ENCODE measurements at regions not wholly inside any gene's neighbourhood (a gene's known extent, or its start where the extent isn't known, plus 50 kb on each side); places are given as distances from the start of the nearest gene placed in this dataset.

DNA sequence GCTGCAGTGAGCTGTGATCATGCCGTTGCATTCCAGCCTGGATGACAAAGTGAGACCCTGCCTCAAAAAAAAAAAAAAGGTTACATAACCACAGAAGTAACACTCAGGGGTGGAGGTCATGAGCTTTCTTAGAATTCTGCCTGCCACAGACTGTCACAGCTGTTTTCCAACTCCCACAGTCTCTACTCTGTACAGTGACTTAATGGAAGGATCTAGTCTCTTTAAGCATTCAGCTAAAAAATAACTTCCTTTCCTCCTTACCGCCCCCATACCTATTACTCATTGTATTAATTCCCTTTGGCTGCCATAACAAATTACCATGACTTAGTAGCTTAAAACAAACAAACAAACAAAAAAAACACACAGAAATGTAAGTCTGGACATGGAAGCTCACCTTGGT, 99.6 kb upstream of the UBE2E1 start:
- Histone ChIP-seq H3K4me2 (ENCODE audit: low read depth, low read length, poor library complexity, severe bottlenecking) (no peak overlapping the region), H3K79me2 (ENCODE audit: low read length) (no peaks in the 10 kb centered on the region), H3K9ac (ENCODE audit: low read length) (no peak overlapping the region), H3K36me3 (ENCODE audit: insufficient read depth, low read length) (no peaks in the 10 kb centered on the region), H3K9me2 (replicated peaks; ENCODE audit: insufficient read depth, low read length) (no peaks in the 10 kb centered on the region), H3K9me3 (ENCODE audit: low read length) (no peaks in the 10 kb centered on the region), H3K4me3 (ENCODE audit: low read length) (no peak overlapping the region), H3K27ac (ENCODE audit: low read length) (no peak overlapping the region), H3K27me3 (ENCODE audit: low read length) (no peaks in the 10 kb centered on the region), H4K20me1 (ENCODE audit: insufficient read depth, low read depth, low read length) (no peaks in the 10 kb centered on the region), H3K4me1 (ENCODE audit: low read length) (no peaks in the 10 kb centered on the region), H2AFZ (ENCODE audit: low read length) (no peak overlapping the region)
- DNase-seq = no peak

DNA sequence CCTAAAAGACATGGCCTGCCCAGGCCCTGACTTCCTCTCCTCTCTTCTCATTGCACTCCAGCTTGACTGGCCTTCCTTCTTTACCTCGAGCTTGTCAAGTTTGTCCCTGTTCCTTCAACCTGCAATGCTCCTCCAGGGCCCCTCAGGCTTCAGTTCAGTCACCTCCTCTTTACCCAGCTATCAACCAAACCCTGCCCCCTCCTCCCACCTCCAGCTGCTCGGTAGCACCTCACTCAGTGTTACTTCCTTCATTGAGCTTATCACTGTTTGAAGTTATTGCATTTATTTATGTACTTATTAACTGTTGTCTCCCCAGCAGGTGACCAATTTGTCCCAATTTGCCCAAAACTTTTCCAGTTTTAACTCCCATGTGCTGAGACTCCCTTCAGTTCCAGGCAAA, 95.8 kb upstream of the UBE2E1 start:
- Histone ChIP-seq H3K79me2 (ENCODE audit: low read length) (no peaks in the 10 kb centered on the region), H3K27ac (ENCODE audit: low read length) (no peak overlapping the region), H3K4me3 (ENCODE audit: low read length) (no peak overlapping the region), H3K27me3 (ENCODE audit: low read length) (no peaks in the 10 kb centered on the region), H2AFZ (ENCODE audit: low read length) (no peak overlapping the region), H4K20me1 (ENCODE audit: insufficient read depth, low read depth, low read length) (no peaks in the 10 kb centered on the region), H3K9me2 (replicated peaks; ENCODE audit: insufficient read depth, low read length) (no peaks in the 10 kb centered on the region), H3K4me2 (ENCODE audit: low read depth, low read length, poor library complexity, severe bottlenecking) (no peak overlapping the region), H3K9me3 (ENCODE audit: low read length) (no peaks in the 10 kb centered on the region), H3K36me3 (ENCODE audit: insufficient read depth, low read length) (no peaks in the 10 kb centered on the region), H3K4me1 (ENCODE audit: low read length) (peaks cover 2% of the 10 kb centered on the region; the same call in 1 of the 2 replicates), H3K9ac (ENCODE audit: low read length) (no peak overlapping the region)
- DNase-seq = no peak

DNA sequence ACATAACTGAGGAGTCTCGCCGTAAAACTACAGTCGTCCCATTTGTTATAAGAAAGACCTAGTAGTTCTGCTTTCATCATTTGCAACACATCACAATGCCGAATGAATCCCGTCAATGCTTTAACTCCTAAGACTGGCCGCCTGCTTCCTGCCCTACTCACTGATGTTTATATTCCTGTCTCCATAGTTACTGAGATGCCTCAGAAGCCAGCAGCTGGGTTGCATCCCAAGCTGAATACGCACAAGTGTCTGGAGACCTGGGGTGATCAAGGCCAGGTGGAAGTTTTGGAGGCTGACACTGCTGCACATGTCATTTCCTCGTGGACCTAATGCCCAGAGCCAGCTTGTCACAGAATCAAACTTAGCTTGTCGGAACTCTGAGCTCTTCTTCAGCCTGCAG, 95.2 kb upstream of the UBE2E1 start:
- Histone ChIP-seq H3K4me1 (ENCODE audit: low read length) (peaks cover 2% of the 10 kb centered on the region; the same call in 1 of the 2 replicates), H3K9ac (ENCODE audit: low read length) (no peak overlapping the region), H3K27me3 (ENCODE audit: low read length) (no peaks in the 10 kb centered on the region), H3K36me3 (ENCODE audit: insufficient read depth, low read length) (no peaks in the 10 kb centered on the region), H4K20me1 (ENCODE audit: insufficient read depth, low read depth, low read length) (no peaks in the 10 kb centered on the region), H2AFZ (ENCODE audit: low read length) (no peak overlapping the region), H3K4me2 (ENCODE audit: low read depth, low read length, poor library complexity, severe bottlenecking) (no peak overlapping the region), H3K9me2 (replicated peaks; ENCODE audit: insufficient read depth, low read length) (no peaks in the 10 kb centered on the region), H3K9me3 (ENCODE audit: low read length) (no peaks in the 10 kb centered on the region), H3K27ac (ENCODE audit: low read length) (no peak overlapping the region), H3K4me3 (ENCODE audit: low read length) (no peak overlapping the region), H3K79me2 (ENCODE audit: low read length) (no peaks in the 10 kb centered on the region)
- no peak for DNase-seq

DNA sequence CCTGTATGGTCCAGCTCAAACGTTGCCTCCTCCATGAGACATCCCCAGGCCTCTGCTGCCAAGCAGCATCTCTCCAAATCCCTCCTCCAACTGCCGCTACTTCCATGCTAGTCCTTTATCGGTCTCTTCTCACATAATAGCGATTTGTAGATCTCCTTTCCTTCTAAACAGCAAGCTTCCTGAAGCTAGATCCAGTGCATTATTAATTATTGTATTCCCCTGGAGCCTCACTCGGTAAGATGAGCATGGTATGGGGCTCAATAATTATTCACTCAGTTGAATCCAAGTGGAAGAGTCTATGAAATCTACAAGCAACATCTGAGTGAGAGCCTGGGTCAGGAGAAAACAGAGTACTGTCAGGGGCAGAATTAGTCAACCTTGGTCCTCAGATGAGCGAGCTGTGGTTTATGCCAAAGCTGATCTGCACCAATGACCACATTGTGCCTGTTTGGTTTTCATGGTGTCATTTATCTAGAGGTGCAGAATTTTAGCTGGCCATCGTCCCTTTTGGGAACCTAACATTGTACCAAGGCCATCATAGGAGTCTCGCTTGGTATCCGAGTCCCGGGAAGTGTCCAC, 93.8 kb upstream of the UBE2E1 start:
- Histone ChIP-seq H3K4me1 (ENCODE audit: low read length) (peaks cover 10% of the 10 kb centered on the region), H4K20me1 (ENCODE audit: insufficient read depth, low read depth, low read length) (no peaks in the 10 kb centered on the region), H3K27me3 (ENCODE audit: low read length) (no peaks in the 10 kb centered on the region), H3K36me3 (ENCODE audit: insufficient read depth, low read length) (no peaks in the 10 kb centered on the region), H3K27ac (ENCODE audit: low read length) (no peak overlapping the region), H3K9ac (ENCODE audit: low read length) (no peak overlapping the region), H2AFZ (ENCODE audit: low read length) (no peak overlapping the region), H3K4me2 (ENCODE audit: low read depth, low read length, poor library complexity, severe bottlenecking) (no peak overlapping the region), H3K9me2 (replicated peaks; ENCODE audit: insufficient read depth, low read length) (no peaks in the 10 kb centered on the region), H3K4me3 (ENCODE audit: low read length) (no peak overlapping the region), H3K79me2 (ENCODE audit: low read length) (no peaks in the 10 kb centered on the region), H3K9me3 (ENCODE audit: low read length) (no peaks in the 10 kb centered on the region)
- no peak for DNase-seq

DNA sequence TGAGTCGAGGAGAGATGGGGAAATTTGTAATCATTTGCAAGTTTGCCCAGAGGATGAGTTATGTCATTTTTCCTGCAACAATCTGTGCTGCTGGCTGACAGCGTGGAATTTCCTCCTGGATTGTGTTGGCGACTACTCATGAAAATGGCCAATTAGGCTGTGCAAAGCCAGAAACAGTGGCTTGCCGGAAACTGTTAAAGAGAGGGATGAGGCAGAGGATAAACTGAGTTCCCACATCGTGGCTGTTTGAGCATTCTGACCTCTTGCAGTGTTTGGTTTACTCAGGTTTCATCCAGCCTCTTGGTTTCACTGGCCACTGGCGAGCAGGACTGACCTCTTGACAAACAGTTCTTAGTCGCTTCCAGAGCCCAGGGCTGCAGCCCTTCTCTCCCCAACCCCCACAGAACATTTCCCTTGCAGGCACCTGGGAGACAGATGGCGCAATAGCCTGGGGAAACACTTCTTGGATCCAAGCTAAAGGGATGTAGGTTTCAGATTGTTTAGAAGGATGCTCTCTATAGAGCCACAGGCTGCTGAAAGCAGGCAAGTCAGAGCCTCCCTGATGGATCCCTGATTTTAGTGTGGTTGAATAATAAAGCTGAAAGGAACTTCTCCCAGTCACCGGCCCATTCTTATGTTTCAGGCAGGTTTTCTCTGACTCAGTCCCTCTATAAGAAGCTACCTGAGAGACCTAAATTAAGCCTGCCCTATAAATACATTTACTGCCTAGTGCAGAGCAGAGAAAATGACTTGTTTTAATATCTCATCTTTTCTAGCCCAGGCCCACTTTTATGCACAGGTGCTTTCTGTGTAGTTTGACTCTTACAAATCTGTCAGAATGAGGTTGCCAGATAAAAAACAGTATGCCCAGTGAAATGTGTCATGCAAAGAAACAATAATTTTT, 92.8 kb upstream of the UBE2E1 start:
- Histone ChIP-seq H3K79me2 (ENCODE audit: low read length) (no peaks in the 10 kb centered on the region), H3K9ac (ENCODE audit: low read length) (no peak overlapping the region), H4K20me1 (ENCODE audit: insufficient read depth, low read depth, low read length) (no peaks in the 10 kb centered on the region), H2AFZ (ENCODE audit: low read length) (no peak overlapping the region), H3K9me3 (ENCODE audit: low read length) (no peaks in the 10 kb centered on the region), H3K4me3 (ENCODE audit: low read length) (no peak overlapping the region), H3K27me3 (ENCODE audit: low read length) (no peaks in the 10 kb centered on the region), H3K4me2 (ENCODE audit: low read depth, low read length, poor library complexity, severe bottlenecking) (no peak overlapping the region), H3K36me3 (ENCODE audit: insufficient read depth, low read length) (no peaks in the 10 kb centered on the region), H3K27ac (ENCODE audit: low read length) (no peak overlapping the region), H3K4me1 (ENCODE audit: low read length) (peaks cover 10% of the 10 kb centered on the region), H3K9me2 (replicated peaks; ENCODE audit: insufficient read depth, low read length) (no peaks in the 10 kb centered on the region)
- no peak for DNase-seq

DNA sequence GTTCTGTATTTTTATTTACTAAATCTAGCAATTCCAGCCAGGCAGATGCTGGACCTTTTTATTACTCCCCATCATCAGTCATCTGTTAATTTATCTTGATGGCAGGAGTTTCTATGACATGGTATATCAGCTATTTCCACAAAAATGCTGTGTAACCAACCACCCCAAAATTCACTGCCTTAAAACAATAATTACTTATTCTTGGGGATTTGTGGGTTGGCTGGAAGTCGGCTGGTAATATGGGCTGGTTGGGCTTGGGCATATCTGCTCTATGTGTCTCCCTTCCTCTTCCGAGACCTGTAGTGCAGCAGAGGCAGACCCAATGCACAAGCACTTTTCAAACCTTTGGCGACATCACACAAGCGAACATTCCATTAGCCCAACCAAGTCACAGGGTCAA, 92.1 kb upstream of the UBE2E1 start:
- no peaks in the 10 kb centered on the region for H3K79me2 ChIP-seq (ENCODE audit: low read length)
- H3K9me2 ChIP-seq (replicated peaks; ENCODE audit: insufficient read depth, low read length) = no peaks in the 10 kb centered on the region
- DNase-seq = no peak
- H3K4me1 ChIP-seq (ENCODE audit: low read length) = peaks cover 10% of the 10 kb centered on the region
- H2AFZ ChIP-seq (ENCODE audit: low read length) = no peak overlapping the region
- H3K9ac ChIP-seq (ENCODE audit: low read length) = no peak overlapping the region
- H3K4me3 ChIP-seq (ENCODE audit: low read length) = no peak overlapping the region
- no peak overlapping the region for H3K27ac ChIP-seq (ENCODE audit: low read length)
- H3K36me3 ChIP-seq (ENCODE audit: insufficient read depth, low read length) = no peaks in the 10 kb centered on the region
- no peaks in the 10 kb centered on the region for H3K9me3 ChIP-seq (ENCODE audit: low read length)
- H4K20me1 ChIP-seq (ENCODE audit: insufficient read depth, low read depth, low read length) = no peaks in the 10 kb centered on the region
- no peaks in the 10 kb centered on the region for H3K27me3 ChIP-seq (ENCODE audit: low read length)
- H3K4me2 ChIP-seq (ENCODE audit: low read depth, low read length, poor library complexity, severe bottlenecking) = no peak overlapping the region

DNA sequence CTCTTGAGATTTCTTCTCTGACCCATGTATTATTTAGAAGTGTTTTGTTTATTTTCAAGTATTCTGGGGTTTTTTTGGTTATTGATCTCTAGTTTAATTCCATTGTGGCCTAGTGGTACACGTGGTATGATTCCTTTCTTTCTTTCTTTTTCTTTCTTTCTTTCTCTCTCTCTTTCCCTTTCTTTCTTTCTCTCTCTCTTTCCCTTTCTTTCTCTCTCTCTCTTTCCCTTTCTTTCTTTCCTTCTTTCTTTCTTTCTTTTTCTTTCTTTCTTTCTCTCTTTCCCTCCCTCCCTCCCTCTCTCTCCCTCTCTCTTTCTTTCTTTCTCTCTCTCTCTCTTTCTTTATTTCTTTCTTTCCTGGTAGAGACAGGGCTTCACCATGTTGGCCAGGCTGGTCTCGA, 85.7 kb upstream of the UBE2E1 start:
- no peaks in the 10 kb centered on the region for H3K9me3 ChIP-seq (ENCODE audit: low read length)
- H3K79me2 ChIP-seq (ENCODE audit: low read length) = no peaks in the 10 kb centered on the region
- no peaks in the 10 kb centered on the region for H3K27me3 ChIP-seq (ENCODE audit: low read length)
- H3K9me2 ChIP-seq (replicated peaks; ENCODE audit: insufficient read depth, low read length) = no peaks in the 10 kb centered on the region
- no peaks in the 10 kb centered on the region for H3K36me3 ChIP-seq (ENCODE audit: insufficient read depth, low read length)
- H2AFZ ChIP-seq (ENCODE audit: low read length) = no peak overlapping the region
- no peak overlapping the region for H3K27ac ChIP-seq (ENCODE audit: low read length)
- H3K4me1 ChIP-seq (ENCODE audit: low read length) = peaks cover 16% of the 10 kb centered on the region
- no peaks in the 10 kb centered on the region for H4K20me1 ChIP-seq (ENCODE audit: insufficient read depth, low read depth, low read length)
- H3K9ac ChIP-seq (ENCODE audit: low read length) = no peak overlapping the region
- DNase-seq = no peak
- H3K4me3 ChIP-seq (ENCODE audit: low read length) = no peak overlapping the region
- H3K4me2 ChIP-seq (ENCODE audit: low read depth, low read length, poor library complexity, severe bottlenecking) = no peak overlapping the region

DNA sequence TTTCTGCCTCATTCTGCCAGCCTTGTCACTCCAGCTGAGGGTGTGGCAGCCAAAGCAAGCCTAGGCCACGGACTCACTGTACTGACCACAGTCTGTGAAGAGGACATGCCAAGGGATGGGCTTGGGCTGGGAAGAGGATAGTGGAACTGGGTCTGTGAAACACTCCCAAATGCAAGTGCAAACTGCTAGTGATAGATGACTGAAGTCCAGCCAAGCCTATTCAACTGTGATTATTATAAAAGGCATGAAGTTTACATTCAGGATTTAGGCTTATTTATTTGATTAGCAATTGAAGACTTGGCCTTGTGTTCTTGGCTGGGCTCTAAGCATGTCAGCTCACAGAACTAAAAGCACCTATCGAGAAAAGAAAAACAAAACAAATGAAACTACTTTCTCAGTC, 84.9 kb upstream of the UBE2E1 start:
- H3K4me3 ChIP-seq (ENCODE audit: low read length) = no peak overlapping the region
- DNase-seq = no peak

More for the DNA sequence above, 84.9 kb upstream of the UBE2E1 start:
- no peak overlapping the region for H3K27ac ChIP-seq (ENCODE audit: low read length)
- no peak overlapping the region for H3K9ac ChIP-seq (ENCODE audit: low read length)
- no peaks in the 10 kb centered on the region for H4K20me1 ChIP-seq (ENCODE audit: insufficient read depth, low read depth, low read length)
- no peak overlapping the region for H2AFZ ChIP-seq (ENCODE audit: low read length)
- no peak overlapping the region for H3K4me2 ChIP-seq (ENCODE audit: low read depth, low read length, poor library complexity, severe bottlenecking)
- no peaks in the 10 kb centered on the region for H3K9me3 ChIP-seq (ENCODE audit: low read length)
- H3K27me3 ChIP-seq (ENCODE audit: low read length) = no peaks in the 10 kb centered on the region
- no peaks in the 10 kb centered on the region for H3K36me3 ChIP-seq (ENCODE audit: insufficient read depth, low read length)
- H3K4me1 ChIP-seq (ENCODE audit: low read length) = peaks cover 16% of the 10 kb centered on the region
- H3K9me2 ChIP-seq (replicated peaks; ENCODE audit: insufficient read depth, low read length) = no peaks in the 10 kb centered on the region
- no peaks in the 10 kb centered on the region for H3K79me2 ChIP-seq (ENCODE audit: low read length)

Measured in Karpas-422 (cell line).